GM12878 (cell line): ENCODE measurements at regions not wholly inside any gene's neighbourhood (a gene's known extent, or its start where the extent isn't known, plus 50 kb on each side); places are given as distances from the start of the nearest gene placed in this dataset.

Experiments
- ATAC-seq: fragments of 200-7000 bp; cut with Tn5 transposase; 3 replicates; pipeline ENCODE4 v1.9.1; 2020; ENCODE audit warnings: mild to moderate bottlenecking, moderate library complexity
- BruUV-seq: library from RNA; stranded (reverse); fragments of 400-500 nt; replicated peaks from 2 replicates; lab custom pipeline; 2021; lab: Mats Ljungman, UMichigan
- CTCF ChIA-PET: fragments of 300-600 bp; sonication (Branson Sonifier 250); formaldehyde crosslinking; extraction: SDS; loops from one replicate; lab custom pipeline; 2021; ENCODE audit warnings: inconsistent platforms; lab: Yijun Ruan, JAX
- POLR2A ChIA-PET: fragments of 350-600 bp; formaldehyde crosslinking; extraction: SDS; loops from one replicate; lab custom pipeline; 2021; ENCODE audit warnings: inconsistent platforms; lab: Charles Lee
- RAD21 ChIA-PET: fragments of 300-600 bp; sonication (Branson Sonifier 250); formaldehyde crosslinking; loops from one replicate; lab custom pipeline; 2023; ENCODE audit warnings: antibody characterized with exemption; ENCODE audit not compliant: unreplicated experiment; lab: Charles Lee
- SMC1A ChIA-PET: fragments of 300-600 bp; sonication (Branson Sonifier 250); formaldehyde crosslinking; loops from one replicate; lab custom pipeline; 2023; ENCODE audit not compliant: unreplicated experiment, uncharacterized antibody; lab: Charles Lee
- DNase-seq: peaks from one replicate; pipeline ENCODE4 v3.0.0-alpha.2; 2011; ENCODE audit warnings: low read depth, low spot score
- FAIRE-seq: peaks from 3 replicates; lab custom pipeline; 2011; peaks lifted over from hg19 to GRCh38; lab: Jason Lieb, UNC
- H2AFZ ChIP-seq: 2 replicates; pipeline ENCODE4 v1.6.0; 2011; ENCODE audit warnings: low read depth, low read length, control low read depth; ENCODE audit not compliant: control insufficient read depth
- H3K27ac ChIP-seq: 2 replicates; pipeline ENCODE4 v1.5.1; 2011; ENCODE audit warnings: control low read depth; ENCODE audit not compliant: control insufficient read depth, insufficient read depth
- H3K27me3 ChIP-seq, 2 experiments: replicated peaks in 1 of 2; 2 replicates each; pipeline versions ENCODE4 v1.6.0 to v1.6.1; 2011; ENCODE audit warnings: low read length in 1 of 2; ENCODE audit not compliant: control insufficient read depth in 2 of 2, insufficient read depth in 2 of 2
- H3K36me3 ChIP-seq, 2 experiments: 2 replicates each; pipeline ENCODE4 v1.5.1; 2011; ENCODE audit warnings: low read length in 1 of 2; ENCODE audit not compliant: control insufficient read depth in 2 of 2, insufficient read depth in 2 of 2
- H3K4me1 ChIP-seq: 2 replicates; pipeline ENCODE4 v1.6.1; 2011; ENCODE audit warnings: mild to moderate bottlenecking, low read length, moderate library complexity, mixed read lengths; ENCODE audit not compliant: control insufficient read depth, insufficient read depth
- H3K4me2 ChIP-seq: 2 replicates; pipeline ENCODE4 v1.6.0; 2011; ENCODE audit warnings: control low read depth; ENCODE audit not compliant: control insufficient read depth, insufficient read depth
- H3K4me3 ChIP-seq: fragments of 200-600 bp; sonication (generic); 2 replicates; pipeline ENCODE4 v1.5.1; 2016
- H3K79me2 ChIP-seq: 2 replicates; pipeline ENCODE4 v1.6.0; 2011; ENCODE audit warnings: low read length; ENCODE audit not compliant: control insufficient read depth, insufficient read depth
- H3K9ac ChIP-seq: 2 replicates; pipeline ENCODE4 v1.8.0; 2011; ENCODE audit warnings: low read length, control low read depth, mixed read lengths; ENCODE audit not compliant: control insufficient read depth, insufficient read depth
- H3K9me3 ChIP-seq: replicated peaks from 3 replicates; pipeline ENCODE4 v1.5.1; 2011; ENCODE audit warnings: mild to moderate bottlenecking, low read length; ENCODE audit not compliant: control insufficient read depth, insufficient read depth
- H4K20me1 ChIP-seq: 2 replicates; pipeline ENCODE4 v1.6.0; 2011; ENCODE audit not compliant: control insufficient read depth, insufficient read depth
- EED ChIP-seq: sonication (generic); IDR thresholded peaks from 2 replicates; pipeline ENCODE4 v1.6.1; 2016; ENCODE audit warnings: antibody characterized with exemption, low read depth
- EZH2 ChIP-seq: IDR thresholded peaks from 2 replicates; pipeline ENCODE4 v1.6.1; 2012; ENCODE audit warnings: low read depth, mild to moderate bottlenecking, control low read depth, inconsistent platforms, low read length, borderline replicate concordance; ENCODE audit not compliant: control insufficient read depth
- HDGF ChIP-seq: fragments of 450-650 bp; IDR thresholded peaks from 2 replicates; pipeline ENCODE4 v1.6.1; 2016; ENCODE audit warnings: antibody characterized with exemption
- IRF3 ChIP-seq: fragments of 450-650 bp; IDR thresholded peaks from 2 replicates; pipeline ENCODE4 v1.6.1; 2014; ENCODE audit warnings: mild to moderate bottlenecking
- LARP7 ChIP-seq: fragments of 450-650 bp; IDR thresholded peaks from 2 replicates; pipeline ENCODE4 v1.6.1; 2017; ENCODE audit warnings: mild to moderate bottlenecking
- NFXL1 ChIP-seq: fragments of 450-650 bp; IDR thresholded peaks from 2 replicates; pipeline ENCODE4 v1.6.1; 2017; ENCODE audit warnings: antibody characterized with exemption, mild to moderate bottlenecking, borderline replicate concordance
- RAD51 ChIP-seq: fragments of 450-650 bp; IDR thresholded peaks from 2 replicates; pipeline ENCODE4 v1.6.1; 2016; ENCODE audit warnings: moderate library complexity, mild to moderate bottlenecking, inconsistent platforms
- RB1 ChIP-seq: fragments of 450-650 bp; formaldehyde crosslinking; IDR thresholded peaks from 2 replicates; pipeline ENCODE4 v1.6.1; 2017; ENCODE audit warnings: mild to moderate bottlenecking, borderline replicate concordance
- ZNF207 ChIP-seq: fragments of 450-650 bp; IDR thresholded peaks from 2 replicates; pipeline ENCODE4 v1.6.1; 2014; ENCODE audit warnings: antibody characterized with exemption, mild to moderate bottlenecking, borderline replicate concordance
- WGBS: methylation state at CpG from one replicate; pipeline ENCODE4 v1.1.6; 2016; ENCODE audit warnings: low lambda C conversion rate; ENCODE audit not compliant: insufficient replicate concordance, insufficient coverage; ENCODE audit errors: missing lambda C conversion rate; 5-methylcytosine and 5-hydroxymethylcytosine counted together
- in situ Hi-C: fragments of 300-500 bp; cut with MboI; formaldehyde crosslinking; loops from 9 replicates; pipeline ENCODE4 v1.14.3; 2018; ENCODE audit warnings: mixed read lengths
- intact Hi-C: fragments of 100-400 bp; cut with micrococcal nuclease; formaldehyde crosslinking; loops from one replicate; pipeline ENCODE4 v1.14.2; 2022; ENCODE audit not compliant: unreplicated experiment
- TF ChIP-seq, protein P1 (sequence below): fragments of 450-650 bp; IDR thresholded peaks from 2 replicates; pipeline ENCODE4 v1.6.1; 2017; ENCODE audit warnings: mild to moderate bottlenecking, low read depth, inconsistent platforms; ENCODE audit not compliant: poor library complexity, severe bottlenecking
- TF ChIP-seq, protein P2 (sequence below): IDR thresholded peaks from 2 replicates; pipeline ENCODE4 v1.6.1; 2012; ENCODE audit warnings: low read depth, low read length, improper control_type of control experiment
- TF ChIP-seq, protein P3 (sequence below): fragments of 450-650 bp; IDR thresholded peaks from 2 replicates; pipeline ENCODE4 v1.6.1; 2016; ENCODE audit warnings: mild to moderate bottlenecking

DNA sequence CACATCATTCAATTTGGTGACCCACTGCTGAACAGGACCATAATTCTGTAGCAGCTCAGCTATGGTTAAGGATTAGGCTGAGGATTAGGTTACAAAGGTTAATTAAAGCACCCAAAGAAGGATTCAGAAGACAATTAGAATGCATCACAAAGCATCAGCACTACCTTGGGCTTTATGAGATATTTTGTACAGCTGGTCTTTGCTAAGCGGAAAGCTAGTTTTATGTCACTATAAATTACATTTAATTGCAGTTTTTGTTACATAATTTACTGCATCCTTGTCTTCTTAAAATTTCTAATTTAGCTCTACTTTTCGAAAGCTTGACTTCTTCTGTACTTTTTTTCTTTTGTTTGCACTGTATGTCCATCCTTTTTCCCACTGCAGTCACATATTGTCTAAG, 711.5 kb downstream of the RPS29 start:
- RAD21 ChIA-PET = no interaction called here
- no peak overlapping the region for H3K27ac ChIP-seq
- no peaks in the 10 kb centered on the region for H3K79me2 ChIP-seq
- no peak for FAIRE-seq
- H3K4me2 ChIP-seq = no peak overlapping the region
- no peak overlapping the region for H2AFZ ChIP-seq
- H3K4me1 ChIP-seq = no peaks in the 10 kb centered on the region
- DNase-seq = no peak
- POLR2A ChIA-PET = no interaction called here
- no peak overlapping the region for H3K9ac ChIP-seq
- WGBS = 24% methylated on average over 2 of the region's 2 CpGs
- no peaks in the 10 kb centered on the region for H3K36me3 ChIP-seq
- intact Hi-C loops = no loop called here
- TF ChIP-seq RAD51 = no peak
- no peak for TF ChIP-seq LARP7
- TF ChIP-seq IRF3 = no peak
- TF ChIP-seq RB1 = no peak
- no peak for TF ChIP-seq NFXL1
- TF ChIP-seq ZNF207 = no peak
- TF ChIP-seq EED = no peak
- in situ Hi-C loops = no loop called here
- CTCF ChIA-PET = no interaction called here
- no peaks in the 10 kb centered on the region for H3K27me3 ChIP-seq
- ATAC-seq = no peak
- SMC1A ChIA-PET = no interaction called here
- H3K4me3 ChIP-seq = no peak overlapping the region
- H4K20me1 ChIP-seq = no peaks in the 10 kb centered on the region
- no TSS peak for BruUV-seq
- no peaks in the 10 kb centered on the region for H3K9me3 ChIP-seq

DNA sequence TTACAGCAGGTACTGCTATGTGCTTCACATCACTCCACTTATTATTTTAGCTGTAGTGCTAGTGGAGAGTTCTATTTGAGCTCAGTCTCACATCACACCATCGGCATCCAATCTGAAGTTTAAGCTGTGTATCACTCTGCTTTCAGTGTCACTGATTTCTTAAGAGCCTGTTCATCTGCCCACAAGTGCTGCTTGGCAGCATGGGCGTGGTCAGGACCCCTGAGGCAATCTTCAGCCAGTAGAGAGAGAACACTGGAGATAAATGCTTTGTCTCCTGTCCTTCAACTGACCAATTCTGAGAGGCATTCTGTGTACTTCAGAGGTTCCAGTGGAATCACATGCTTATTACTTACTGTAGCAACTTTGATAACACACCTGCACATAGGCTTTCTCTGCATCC, 728.8 kb downstream of the RPS29 start:
- CTCF ChIA-PET = no interaction called here
- in situ Hi-C loops (no loop called here), intact Hi-C loops (no loop called here)
- H3K4me3 ChIP-seq = no peak overlapping the region
- no peak overlapping the region for H2AFZ ChIP-seq
- H3K9ac ChIP-seq = no peak overlapping the region
- no peaks in the 10 kb centered on the region for H3K79me2 ChIP-seq
- SMC1A ChIA-PET = no interaction called here
- WGBS = 0% methylated on average over 2 of the region's 2 CpGs
- no peaks in the 10 kb centered on the region for H3K36me3 ChIP-seq
- no peaks in the 10 kb centered on the region for H4K20me1 ChIP-seq
- BruUV-seq = no TSS peak
- H3K27ac ChIP-seq = no peak overlapping the region
- POLR2A ChIA-PET = no interaction called here
- no peak for FAIRE-seq
- no peaks in the 10 kb centered on the region for H3K27me3 ChIP-seq
- no peak overlapping the region for H3K4me2 ChIP-seq
- no peak for ATAC-seq
- DNase-seq = no peak
- RAD21 ChIA-PET = no interaction called here
- H3K4me1 ChIP-seq = no peaks in the 10 kb centered on the region
- H3K9me3 ChIP-seq = no peaks in the 10 kb centered on the region
- TF ChIP-seq HDGF (no peak), EZH2 (no peak)
- TF ChIP-seq, protein P1, sequence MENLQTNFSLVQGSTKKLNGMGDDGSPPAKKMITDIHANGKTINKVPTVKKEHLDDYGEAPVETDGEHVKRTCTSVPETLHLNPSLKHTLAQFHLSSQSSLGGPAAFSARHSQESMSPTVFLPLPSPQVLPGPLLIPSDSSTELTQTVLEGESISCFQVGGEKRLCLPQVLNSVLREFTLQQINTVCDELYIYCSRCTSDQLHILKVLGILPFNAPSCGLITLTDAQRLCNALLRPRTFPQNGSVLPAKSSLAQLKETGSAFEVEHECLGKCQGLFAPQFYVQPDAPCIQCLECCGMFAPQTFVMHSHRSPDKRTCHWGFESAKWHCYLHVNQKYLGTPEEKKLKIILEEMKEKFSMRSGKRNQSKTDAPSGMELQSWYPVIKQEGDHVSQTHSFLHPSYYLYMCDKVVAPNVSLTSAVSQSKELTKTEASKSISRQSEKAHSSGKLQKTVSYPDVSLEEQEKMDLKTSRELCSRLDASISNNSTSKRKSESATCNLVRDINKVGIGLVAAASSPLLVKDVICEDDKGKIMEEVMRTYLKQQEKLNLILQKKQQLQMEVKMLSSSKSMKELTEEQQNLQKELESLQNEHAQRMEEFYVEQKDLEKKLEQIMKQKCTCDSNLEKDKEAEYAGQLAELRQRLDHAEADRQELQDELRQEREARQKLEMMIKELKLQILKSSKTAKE = no peak
- TF ChIP-seq, protein P2, sequence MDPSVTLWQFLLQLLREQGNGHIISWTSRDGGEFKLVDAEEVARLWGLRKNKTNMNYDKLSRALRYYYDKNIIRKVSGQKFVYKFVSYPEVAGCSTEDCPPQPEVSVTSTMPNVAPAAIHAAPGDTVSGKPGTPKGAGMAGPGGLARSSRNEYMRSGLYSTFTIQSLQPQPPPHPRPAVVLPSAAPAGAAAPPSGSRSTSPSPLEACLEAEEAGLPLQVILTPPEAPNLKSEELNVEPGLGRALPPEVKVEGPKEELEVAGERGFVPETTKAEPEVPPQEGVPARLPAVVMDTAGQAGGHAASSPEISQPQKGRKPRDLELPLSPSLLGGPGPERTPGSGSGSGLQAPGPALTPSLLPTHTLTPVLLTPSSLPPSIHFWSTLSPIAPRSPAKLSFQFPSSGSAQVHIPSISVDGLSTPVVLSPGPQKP = no peak
- TF ChIP-seq, protein P3, sequence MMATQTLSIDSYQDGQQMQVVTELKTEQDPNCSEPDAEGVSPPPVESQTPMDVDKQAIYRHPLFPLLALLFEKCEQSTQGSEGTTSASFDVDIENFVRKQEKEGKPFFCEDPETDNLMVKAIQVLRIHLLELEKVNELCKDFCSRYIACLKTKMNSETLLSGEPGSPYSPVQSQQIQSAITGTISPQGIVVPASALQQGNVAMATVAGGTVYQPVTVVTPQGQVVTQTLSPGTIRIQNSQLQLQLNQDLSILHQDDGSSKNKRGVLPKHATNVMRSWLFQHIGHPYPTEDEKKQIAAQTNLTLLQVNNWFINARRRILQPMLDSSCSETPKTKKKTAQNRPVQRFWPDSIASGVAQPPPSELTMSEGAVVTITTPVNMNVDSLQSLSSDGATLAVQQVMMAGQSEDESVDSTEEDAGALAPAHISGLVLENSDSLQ = no peak
